Activated CD4-positive, alpha-beta T cell treated with anti-CD3 and anti-CD28 coated beads, Interleukin-2, Interleukin-6, amounts not matched to agents 100 ng/mL and 50 ng/mL, durations not matched to agents 16 hours and 8 hours (primary cell): ENCODE measurements at regions not wholly inside any gene's neighbourhood (a gene's known extent, or its start where the extent isn't known, plus 50 kb on each side); places are given as distances from the start of the nearest gene placed in this dataset.
"Not testable (repeated sequence)": the region's sequence is repeated elsewhere in the genome, so short reads cannot be mapped to it uniquely, and the experiment has no call there.

Source experiments
- DNase-seq: peaks from one replicate; pipeline ENCODE4 v3.0.0-alpha.2; 2020

- no peak for DNase-seq
Measured at GRCh38 chr3:82587174-82587573, 825.7 kb upstream of the GBE1 start.

GRCh38 chr3:82586414-82586813 is 825.0 kb upstream of the GBE1 start:
- no peak for DNase-seq

- not testable (repeated sequence) for DNase-seq
Measured at GRCh38 chr3:82586002-82586401, 824.6 kb upstream of the GBE1 start.

GRCh38 chr3:82585591-82585990 is 824.1 kb upstream of the GBE1 start:
- DNase-seq = not testable (repeated sequence)

- DNase-seq = not testable (repeated sequence)
Measured at GRCh38 chr3:82584861-82585260, 823.4 kb upstream of the GBE1 start.

- not testable (repeated sequence) for DNase-seq
Measured at GRCh38 chr3:82584415-82584814, 823.0 kb upstream of the GBE1 start.

GRCh38 chr3:82581350-82581749 is 819.9 kb upstream of the GBE1 start:
- DNase-seq = no peak

GRCh38 chr3:82572721-82573120 is 811.3 kb upstream of the GBE1 start:
- DNase-seq = no peak

- no peak for DNase-seq
Measured at GRCh38 chr3:82568776-82569338, 807.4 kb upstream of the GBE1 start.

- DNase-seq = no peak
Measured at GRCh38 chr3:82567029-82567600, 805.7 kb upstream of the GBE1 start.

GRCh38 chr3:82562896-82563295 is 801.5 kb upstream of the GBE1 start:
- no peak for DNase-seq

GRCh38 chr3:82561784-82562183 is 800.3 kb upstream of the GBE1 start:
- DNase-seq = no peak

GRCh38 chr3:82558081-82558480 is 796.6 kb upstream of the GBE1 start:
- no peak for DNase-seq

- DNase-seq = no peak
Measured at GRCh38 chr3:82556113-82556512, 794.7 kb upstream of the GBE1 start.

- DNase-seq = not testable (repeated sequence)
Measured at GRCh38 chr3:82542556-82542955, 781.1 kb upstream of the GBE1 start.

GRCh38 chr3:82521657-82522056 is 760.2 kb upstream of the GBE1 start:
- no peak for DNase-seq

GRCh38 chr3:82520846-82521245 is 759.4 kb upstream of the GBE1 start:
- no peak for DNase-seq

GRCh38 chr3:82509951-82510603 is 748.6 kb upstream of the GBE1 start:
- DNase-seq = no peak

- no peak for DNase-seq
Measured at GRCh38 chr3:82509106-82509842, 747.8 kb upstream of the GBE1 start.

- no peak for DNase-seq
Measured at GRCh38 chr3:82506204-82506603, 744.8 kb upstream of the GBE1 start.

- DNase-seq = no peak
Measured at GRCh38 chr3:82505079-82505756, 743.8 kb upstream of the GBE1 start.

GRCh38 chr3:82498186-82498585 is 736.7 kb upstream of the GBE1 start:
- no peak for DNase-seq

GRCh38 chr3:82496890-82497560 is 735.6 kb upstream of the GBE1 start:
- no peak for DNase-seq
